Gastroesophageal sphincter (tissue), 4 donors: ENCODE measurements at regions not wholly inside any gene's neighbourhood (a gene's known extent, or its start where the extent isn't known, plus 50 kb on each side); places are given as distances from the start of the nearest gene placed in this dataset.

Experiments
- ATAC-seq: fragments of 150-250 bp; one replicate; pipeline ENCODE4 v1.9.1; 2016; ENCODE audit warnings: mild to moderate bottlenecking, moderate library complexity
- H3K27ac ChIP-seq, 4 donors: fragments of 200-600 bp; sonication (generic) in 3 of 4; 1 replicate in 3 of 4; 2 replicates in 1 of 4; pipeline ENCODE4 v1.5.1; 2016 to 2019
- H3K27me3 ChIP-seq: fragments of 200-600 bp; sonication (generic); one replicate; pipeline ENCODE4 v1.5.1; 2019
- H3K36me3 ChIP-seq, 2 donors: fragments of 200-600 bp; sonication (generic); one replicate each; pipeline ENCODE4 v1.5.1; 2019; ENCODE audit warnings: control low read depth in 1 of 2
- H3K4me1 ChIP-seq, 3 donors: fragments of 200-600 bp; sonication (generic); 1 replicate in 2 of 3; 2 replicates in 1 of 3; pipeline ENCODE4 v1.5.1; 2016 to 2019; ENCODE audit warnings: control low read depth in 2 of 3
- H3K4me3 ChIP-seq, 2 donors: fragments of 200-600 bp; sonication (generic); one replicate each; pipeline ENCODE4 v1.5.1; 2019; ENCODE audit warnings: mild to moderate bottlenecking in 1 of 2, moderate library complexity in 1 of 2
- H3K9me3 ChIP-seq, 3 donors: fragments of 200-600 bp; sonication (generic); one replicate each; pipeline ENCODE4 v1.5.1; 2017 to 2019; ENCODE audit warnings: control low read depth in 2 of 3
- CTCF ChIP-seq, 4 experiments: fragments of 200-600 bp in 2 of 4; fragments of 450-650 bp in 2 of 4; sonication (generic) in 1 of 4; IDR thresholded peaks; one replicate each; pipeline ENCODE4 v1.5.1; 2017 to 2019; ENCODE audit warnings: antibody characterized with exemption in 4 of 4, mild to moderate bottlenecking in 2 of 4, moderate library complexity in 2 of 4
- EP300 ChIP-seq: sonication (generic); formaldehyde crosslinking; IDR thresholded peaks from one replicate; pipeline ENCODE4 v1.6.1; 2017; ENCODE audit warnings: antibody characterized with exemption, mild to moderate bottlenecking
- POLR2A ChIP-seq, 2 donors: fragments of 450-650 bp; IDR thresholded peaks; one replicate each; pipeline ENCODE4 v1.6.1; 2017; ENCODE audit warnings: antibody characterized with exemption in 2 of 2, mild to moderate bottlenecking in 2 of 2, moderate library complexity in 1 of 2
- POLR2AphosphoS5 ChIP-seq: sonication (generic); formaldehyde crosslinking; IDR thresholded peaks from one replicate; pipeline ENCODE4 v1.6.1; 2017; ENCODE audit warnings: antibody characterized with exemption
- WGBS, 2 donors: methylation state at CpG; one replicate each; pipeline ENCODE4 v1.1.5; 2018; ENCODE audit warnings: low coverage in 1 of 2; 5-methylcytosine and 5-hydroxymethylcytosine counted together

GRCh38 chr2:236912326-236913120 lies 173.2 kb upstream of the COPS8 start:
- H3K27ac ChIP-seq, result no peak overlapping the region
- H3K27me3 ChIP-seq, result peaks cover 17% of the 10 kb centered on the region
- H3K9me3 ChIP-seq, result no peaks in the 10 kb centered on the region
- no peaks in the 10 kb centered on the region for H3K36me3 ChIP-seq
- H3K4me1 ChIP-seq, result no peaks in the 10 kb centered on the region
- ATAC-seq, result no peak
- WGBS, 2 donors, result 43 to 54% methylated on average over 14 to 15 of the region's 18 CpGs
- no peak overlapping the region for H3K4me3 ChIP-seq
- TF ChIP-seq CTCF (IDR thresholded peaks at IDR 0.05) (no peak), EP300 (no peak), POLR2A (IDR thresholded peaks at IDR 0.05) (no peak), POLR2AphosphoS5 (no peak)

- no peak overlapping the region for H3K27ac ChIP-seq
- ATAC-seq, result no peak
- TF ChIP-seq POLR2AphosphoS5 (no peak), EP300 (no peak), CTCF (IDR thresholded peaks at IDR 0.05) (no peak), POLR2A (IDR thresholded peaks at IDR 0.05) (no peak)
- no peaks in the 10 kb centered on the region for H3K4me1 ChIP-seq
- peaks cover 16% of the 10 kb centered on the region for H3K27me3 ChIP-seq
- H3K4me3 ChIP-seq, result no peak overlapping the region
- no peaks in the 10 kb centered on the region for H3K9me3 ChIP-seq
- H3K36me3 ChIP-seq, result no peaks in the 10 kb centered on the region
- 52 to 67% methylated on average over 1 to 2 of the region's 2 CpGs for WGBS, 2 donors
These were observed 170.5 kb upstream of the COPS8 start for GRCh38 chr2:236915186-236915585.

DNA sequence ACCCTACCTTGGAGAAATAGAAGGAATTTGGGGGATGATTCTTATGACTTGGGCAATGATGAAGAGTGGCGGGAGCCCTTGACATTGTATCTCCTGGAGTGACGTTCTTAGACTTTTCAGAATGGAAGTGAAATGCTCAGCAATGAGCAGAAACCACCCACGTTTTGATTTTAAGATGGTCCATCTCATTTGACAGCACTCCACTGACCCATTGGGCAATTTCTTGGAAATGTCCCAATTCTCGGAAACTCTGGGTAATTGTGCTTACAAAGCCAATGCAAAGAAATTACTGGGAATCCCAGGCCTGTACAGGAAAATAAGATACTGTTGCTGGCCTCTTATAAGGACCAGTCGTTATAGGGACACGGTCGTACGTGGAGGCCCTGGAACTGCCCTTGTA lies 170.0 kb upstream of the COPS8 start:
- ATAC-seq, result no peak
- peaks cover 20% of the 10 kb centered on the region for H3K27me3 ChIP-seq
- no peaks in the 10 kb centered on the region for H3K9me3 ChIP-seq
- H3K27ac ChIP-seq, result no peak overlapping the region
- no peak for TF ChIP-seq EP300
- no peak for TF ChIP-seq CTCF (IDR thresholded peaks at IDR 0.05)
- TF ChIP-seq POLR2A (IDR thresholded peaks at IDR 0.05), result no peak
- H3K4me3 ChIP-seq, result no peak overlapping the region
- no peaks in the 10 kb centered on the region for H3K36me3 ChIP-seq
- no peaks in the 10 kb centered on the region for H3K4me1 ChIP-seq
- WGBS, 2 donors, result 76 to 88% methylated on average over 4 to 7 of the region's 8 CpGs

DNA sequence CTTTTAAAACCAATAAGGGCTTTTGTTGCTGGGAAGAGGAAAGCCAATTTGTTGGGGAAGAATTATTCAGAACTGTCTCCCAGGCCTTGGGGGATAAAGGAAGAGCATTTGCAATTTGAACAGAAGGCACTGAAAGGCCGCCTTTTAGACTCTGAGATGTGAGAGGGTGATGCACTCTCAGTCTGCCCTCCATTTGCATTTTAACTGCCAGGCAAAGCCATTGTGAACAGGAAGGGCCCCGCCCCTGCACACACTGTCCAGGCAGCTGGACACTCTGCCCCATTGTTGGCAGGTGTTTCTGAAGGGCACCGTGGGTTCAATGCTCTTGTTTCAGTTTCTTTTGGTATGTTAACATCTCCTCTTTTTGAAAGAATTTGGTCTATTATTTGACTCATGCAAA lies 169.5 kb upstream of the COPS8 start:
- no peak for ATAC-seq
- no peak for TF ChIP-seq POLR2AphosphoS5
- TF ChIP-seq EP300, result no peak
- no peak for TF ChIP-seq POLR2A (IDR thresholded peaks at IDR 0.05)
- no peak for TF ChIP-seq CTCF (IDR thresholded peaks at IDR 0.05)
- no peaks in the 10 kb centered on the region for H3K36me3 ChIP-seq
- WGBS, 2 donors, result 62 to 80% methylated on average over 3 of the region's 3 CpGs
- H3K9me3 ChIP-seq, result no peaks in the 10 kb centered on the region
- no peaks in the 10 kb centered on the region for H3K4me1 ChIP-seq
- peaks cover 24% of the 10 kb centered on the region for H3K27me3 ChIP-seq
- no peak overlapping the region for H3K4me3 ChIP-seq
- no peak overlapping the region for H3K27ac ChIP-seq

GRCh38 chr2:236916651-236917050 lies 169.0 kb upstream of the COPS8 start:
- Histone ChIP-seq H3K9me3 (no peaks in the 10 kb centered on the region), H3K27ac (no peak overlapping the region), H3K27me3 (peaks cover 24% of the 10 kb centered on the region), H3K4me1 (no peaks in the 10 kb centered on the region), H3K36me3 (no peaks in the 10 kb centered on the region), H3K4me3 (no peak overlapping the region)
- ATAC-seq, result no peak
- TF ChIP-seq EP300 (no peak), POLR2A (IDR thresholded peaks at IDR 0.05) (no peak), POLR2AphosphoS5 (no peak), CTCF (IDR thresholded peaks at IDR 0.05) (no peak)
- WGBS, 2 donors, result 82 to 83% methylated on average over 4 of the region's 4 CpGs
